Mesodermal cell (in vitro differentiated cells): ENCODE measurements at regions not wholly inside any gene's neighbourhood (a gene's known extent, or its start where the extent isn't known, plus 50 kb on each side); places are given as distances from the start of the nearest gene placed in this dataset.
"Not testable (repeated sequence)": the region's sequence is repeated elsewhere in the genome, so short reads cannot be mapped to it uniquely, and the experiment has no call there.

ENCODE experiments used
- H3K27ac ChIP-seq: 2 replicates; pipeline ENCODE4 v1.7.0; 2013; ENCODE audit warnings: mild to moderate bottlenecking, low read depth, low read length, moderate library complexity; ENCODE audit not compliant: severe bottlenecking
- H3K36me3 ChIP-seq: 2 replicates; pipeline ENCODE4 v1.7.1; 2013; ENCODE audit warnings: mild to moderate bottlenecking, low read length, moderate library complexity; ENCODE audit not compliant: control insufficient read depth, insufficient read depth
- H3K4me1 ChIP-seq: one replicate; pipeline ENCODE4 v1.7.1; 2013; ENCODE audit warnings: mild to moderate bottlenecking, low read length; ENCODE audit not compliant: insufficient read depth, control insufficient read depth, poor library complexity, severe bottlenecking
- H3K4me3 ChIP-seq: 2 replicates; pipeline ENCODE4 v1.7.0; 2013; ENCODE audit warnings: low read length, control low read depth, mild to moderate bottlenecking; ENCODE audit not compliant: insufficient read depth, poor library complexity, severe bottlenecking; ENCODE audit errors: extremely low read depth
- H3K9me3 ChIP-seq: 2 replicates; pipeline ENCODE4 v1.7.1; 2013; ENCODE audit warnings: mild to moderate bottlenecking, low read length, moderate library complexity; ENCODE audit not compliant: control insufficient read depth
- WGBS, 2 experiments: methylation state at CpG; one replicate each; pipeline ENCODE4 v1.1.5; 2013; ENCODE audit warnings: missing lambda C conversion rate in 2 of 2; ENCODE audit not compliant: insufficient coverage in 2 of 2; 5-methylcytosine and 5-hydroxymethylcytosine counted together

DNA sequence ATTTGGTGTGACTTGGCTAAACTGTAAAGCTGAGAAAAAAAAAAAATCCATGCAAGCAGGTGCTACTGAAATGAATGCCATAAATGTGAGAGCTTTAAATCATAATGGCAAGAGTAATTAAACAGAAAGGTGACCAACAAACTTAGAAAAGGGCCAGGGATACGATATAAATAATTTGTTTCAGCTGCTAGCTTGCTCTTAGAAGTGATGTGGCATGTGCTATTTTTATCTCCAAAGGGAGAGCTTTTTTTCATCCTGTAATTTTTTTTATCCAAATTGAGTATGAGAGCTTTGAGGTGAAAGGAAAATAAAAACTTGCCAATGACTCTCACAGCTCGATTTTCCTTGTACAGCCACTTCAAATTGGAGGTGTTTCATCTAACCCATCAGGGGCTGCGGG is 315.3 kb downstream of the OR4C45 start:
- H3K9me3 ChIP-seq, H3K27ac ChIP-seq, H3K36me3 ChIP-seq, H3K4me1 ChIP-seq, H3K4me3 ChIP-seq: not testable (repeated sequence)
- WGBS, 2 experiments: no CpG with 5 or more reads among the region's 3 CpGs

DNA sequence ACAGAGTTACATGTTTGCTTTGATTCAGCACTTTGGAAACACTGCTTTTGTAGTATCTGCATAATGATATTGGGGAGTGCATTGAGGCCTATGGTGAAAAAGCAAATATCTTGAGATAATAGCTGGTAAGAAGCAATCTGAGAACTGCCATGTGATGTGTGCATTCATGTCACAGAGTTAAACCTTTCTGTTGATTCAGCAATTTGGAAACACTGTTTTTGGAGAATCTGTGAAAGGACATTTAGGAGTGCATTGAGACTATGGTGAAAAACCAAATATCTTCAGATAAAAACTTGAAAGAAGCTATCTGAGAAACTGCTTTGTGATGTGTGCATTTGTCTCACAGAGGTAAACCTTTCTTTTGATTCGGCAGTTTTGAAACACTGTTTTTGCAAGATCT is 346.8 kb downstream of the OR4C45 start:
- 75 to 92% methylated on average over 1 of the region's 1 CpG for WGBS, 2 experiments

DNA sequence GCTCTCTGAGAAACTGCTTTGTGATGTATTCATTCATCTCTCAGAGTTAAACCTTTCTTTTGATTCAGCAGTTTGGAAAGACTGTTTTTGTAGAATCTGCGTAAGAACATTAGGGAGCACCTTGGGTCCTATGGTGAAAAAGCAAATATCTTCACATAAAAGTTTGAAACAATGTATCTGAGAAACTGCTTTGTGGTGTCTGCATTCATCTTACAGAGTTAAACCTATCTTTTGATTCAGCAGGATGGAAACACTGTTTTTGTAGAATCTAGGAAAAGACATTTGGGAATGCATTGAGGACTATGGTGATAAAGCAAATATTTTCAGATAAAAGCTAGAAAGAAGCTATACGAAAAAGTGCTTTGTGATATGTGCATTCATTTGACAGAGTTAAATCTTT is 361.3 kb downstream of the OR4C45 start:
- WGBS, 2 experiments: 60% methylated on average over 1 of the region's 2 CpGs; no CpG with 5 or more reads in 1 of the 2 experiments
- Histone ChIP-seq H3K4me1 (no peaks in the 10 kb centered on the region), H3K9me3 (peaks cover 88% of the 10 kb centered on the region), H3K27ac (no peak overlapping the region), H3K4me3 (no peak overlapping the region), H3K36me3 (no peaks in the 10 kb centered on the region)

More for the DNA sequence above, 346.8 kb downstream of the OR4C45 start:
- Histone ChIP-seq H3K4me3 (no peak overlapping the region), H3K9me3 (peaks cover 85% of the 10 kb centered on the region), H3K36me3 (no peaks in the 10 kb centered on the region), H3K27ac (no peak overlapping the region), H3K4me1 (no peaks in the 10 kb centered on the region)

- Histone ChIP-seq H3K9me3 (peaks cover 58% of the 10 kb centered on the region), H3K36me3 (no peaks in the 10 kb centered on the region), H3K27ac (no peak overlapping the region), H3K4me1 (no peaks in the 10 kb centered on the region), H3K4me3 (no peak overlapping the region)
- WGBS, 2 experiments: 44 to 66% methylated on average over 4 to 6 of the region's 6 CpGs
Observed at GRCh38 chr11:50412832-50413231, 380.2 kb downstream of the OR4C45 start.

DNA sequence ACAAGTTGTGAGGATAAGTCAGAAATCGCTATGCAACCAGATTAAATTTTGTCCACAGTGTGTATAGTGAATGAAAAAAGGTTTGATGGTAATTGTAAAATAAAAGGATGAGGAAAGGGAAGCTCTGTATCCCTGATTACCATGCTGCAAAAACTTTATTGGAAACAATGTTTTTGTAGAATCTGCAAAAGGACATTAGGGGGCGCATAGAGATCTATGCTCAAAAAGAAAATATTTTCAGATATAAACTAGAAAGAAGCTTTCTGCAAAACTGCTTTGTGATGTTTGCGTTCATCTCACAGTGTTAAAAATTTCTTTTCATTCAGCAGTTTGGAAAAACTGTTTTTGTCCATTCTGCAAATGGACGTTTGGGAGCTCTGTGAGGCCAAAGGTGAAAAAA is 390.5 kb downstream of the OR4C45 start:
- Histone ChIP-seq H3K4me1 (no peaks in the 10 kb centered on the region), H3K36me3 (no peaks in the 10 kb centered on the region), H3K27ac (no peak overlapping the region), H3K9me3 (peaks cover 33% of the 10 kb centered on the region), H3K4me3 (no peak overlapping the region)
- WGBS, 2 experiments: 47 to 52% methylated on average over 3 of the region's 4 CpGs
